NCI-H2171 treated with DMSO at 0.1 percent for 48 hours (cell line): ENCODE measurements at regions not wholly inside any gene's neighbourhood (a gene's known extent, or its start where the extent isn't known, plus 50 kb on each side); places are given as distances from the start of the nearest gene placed in this dataset.
A peak's percentile ranks its signal among the peaks of the same experiment; 100 is the strongest.
"Not testable (repeated sequence)": the region's sequence is repeated elsewhere in the genome, so short reads cannot be mapped to it uniquely, and the experiment has no call there.

Experiments used
- DNase-seq: peaks from one replicate; lab custom pipeline; 2025; lab: John Stamatoyannopoulos, UW

DNA sequence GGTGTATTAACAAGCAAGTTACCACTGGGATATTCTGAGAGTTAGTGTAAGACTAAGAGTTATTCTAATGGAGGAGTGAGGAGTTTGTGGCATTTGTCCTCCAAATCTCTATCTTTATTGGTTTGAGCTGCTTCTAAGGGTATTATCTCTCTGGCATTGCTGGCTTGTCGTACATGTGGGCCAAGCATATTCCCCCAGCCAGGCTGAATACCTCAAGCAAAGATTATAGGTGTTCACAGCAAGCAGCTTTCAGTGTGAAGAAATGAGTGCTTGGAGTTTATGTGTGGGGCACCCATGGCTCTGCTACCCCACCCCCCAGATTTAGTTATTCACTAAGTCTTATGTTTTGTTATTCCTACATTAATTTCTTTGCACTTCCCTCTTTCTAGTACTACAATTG is 193.6 kb upstream of the FANCL start:
- no peak for DNase-seq

DNA sequence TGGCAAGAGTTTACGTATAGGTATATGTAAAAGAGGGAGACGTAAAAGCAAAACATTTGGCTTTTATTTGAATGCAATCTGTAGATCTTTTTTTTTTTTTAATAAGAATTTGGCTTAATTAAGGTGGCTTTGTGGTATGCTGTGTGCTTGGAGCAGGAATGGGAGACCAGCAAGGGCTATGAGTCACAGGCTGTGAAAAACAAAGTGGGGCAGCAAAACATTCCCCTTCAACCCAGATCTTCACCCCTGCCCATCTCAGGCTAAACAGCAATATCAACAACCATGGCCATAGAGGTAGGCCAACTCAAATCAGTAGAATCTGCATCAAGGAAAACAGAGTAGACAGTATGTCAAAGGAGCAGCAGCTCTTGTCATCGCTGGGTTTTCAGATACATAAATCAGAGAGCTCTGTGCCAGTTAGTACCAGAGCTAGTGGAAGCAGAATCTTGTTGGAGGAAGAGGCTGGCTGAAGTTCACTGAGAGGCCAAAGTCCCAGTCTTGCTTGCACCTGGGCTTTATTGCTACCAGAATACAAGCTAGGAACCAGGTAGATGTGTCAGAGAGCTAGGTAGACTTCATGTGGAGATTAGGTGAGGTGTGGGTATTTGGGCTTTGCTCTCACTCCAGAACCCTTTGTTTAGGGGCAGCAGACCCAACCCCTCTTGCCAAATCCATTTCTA is 191.5 kb upstream of the FANCL start:
- no peak for DNase-seq

DNA sequence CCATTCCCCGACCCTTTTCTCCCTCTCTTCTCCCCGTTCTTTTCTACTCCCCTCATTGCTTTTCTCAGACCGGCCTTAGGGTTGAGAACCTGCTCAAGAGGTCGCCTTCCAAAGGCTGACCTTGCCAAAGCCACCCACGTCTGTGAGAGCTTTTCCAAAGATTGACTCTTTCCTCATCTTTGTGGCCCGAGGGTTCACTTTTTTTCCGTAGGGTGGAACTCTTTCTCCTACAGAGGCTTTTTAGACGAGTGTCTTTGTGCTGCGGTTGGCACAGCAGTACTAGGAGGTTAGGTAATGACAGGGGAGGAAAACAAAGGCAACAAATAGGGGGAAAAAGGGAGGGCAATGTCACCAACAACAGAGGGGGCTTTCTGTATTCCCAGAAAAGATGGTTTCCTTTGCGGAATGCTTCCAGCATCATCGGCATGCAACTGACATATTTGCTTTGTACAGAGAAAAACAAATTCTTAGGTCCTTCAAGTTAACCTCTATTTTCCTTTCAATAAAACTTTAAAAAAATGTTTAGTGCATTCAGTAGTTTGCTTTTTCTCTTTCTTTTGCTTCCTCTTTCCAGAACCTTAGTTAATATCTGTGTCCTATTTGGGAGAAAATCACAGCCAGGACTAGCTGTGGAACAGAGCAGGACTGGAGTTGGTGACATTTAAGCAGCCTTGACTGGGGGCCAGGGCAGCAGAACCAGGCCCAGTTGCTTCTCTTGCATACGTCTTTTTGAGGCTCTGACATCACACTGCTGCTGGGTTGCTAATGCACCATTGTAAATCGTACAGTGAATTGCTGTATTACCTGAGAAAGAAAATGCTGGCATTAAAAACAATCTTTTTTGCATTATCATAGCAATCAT is 188.1 kb upstream of the FANCL start:
- no peak for DNase-seq

- DNase-seq, result peak; percentile 65
Observed at GRCh38 chr2:58428096-58429013, 187.2 kb upstream of the FANCL start.

DNA sequence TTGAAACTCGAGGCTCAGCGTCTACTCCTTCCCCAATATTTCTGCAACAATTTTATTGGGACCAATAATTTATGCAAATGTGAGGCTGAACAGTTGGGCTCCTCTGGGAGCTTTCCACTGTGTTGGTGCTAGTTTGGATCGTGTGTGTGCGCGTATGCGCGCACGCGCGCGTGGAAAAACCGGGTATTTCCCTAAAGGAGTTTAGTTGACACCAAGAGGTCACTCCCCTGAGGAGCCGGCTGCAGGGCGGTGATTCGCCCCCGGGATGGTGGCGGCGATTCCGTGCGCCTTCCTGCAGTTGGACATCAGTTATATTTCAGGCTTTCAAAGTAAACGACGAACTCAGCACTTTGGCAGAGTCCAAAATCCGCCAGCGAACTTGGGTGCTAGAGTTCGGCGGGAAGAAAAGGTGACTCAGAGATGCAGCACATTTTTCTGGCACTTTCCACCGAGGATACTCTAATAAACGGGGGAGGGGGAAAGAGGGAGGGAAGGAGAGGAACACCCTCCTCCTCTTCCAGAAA is 186.5 kb upstream of the FANCL start:
- DNase-seq, result peak; percentile 55

DNA sequence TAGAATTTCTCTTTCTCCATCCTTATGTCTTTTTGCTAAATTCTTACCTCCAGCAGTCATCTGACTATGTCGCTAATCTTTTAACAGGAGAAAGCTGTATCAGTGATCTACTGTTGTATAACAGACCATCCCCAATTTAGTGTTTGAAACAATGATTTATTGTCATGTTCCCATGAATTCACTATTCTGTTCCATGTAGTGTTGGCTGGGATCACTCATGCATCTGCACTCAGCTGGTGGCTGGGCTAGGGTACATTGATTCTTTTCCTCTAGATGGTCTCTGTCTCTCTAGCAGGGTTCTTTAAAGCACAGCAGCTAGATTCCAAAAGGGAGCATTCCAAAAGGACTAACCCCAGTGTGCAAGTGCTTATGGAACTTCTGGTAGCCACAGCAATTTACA is 184.2 kb upstream of the FANCL start:
- DNase-seq, result no peak

DNA sequence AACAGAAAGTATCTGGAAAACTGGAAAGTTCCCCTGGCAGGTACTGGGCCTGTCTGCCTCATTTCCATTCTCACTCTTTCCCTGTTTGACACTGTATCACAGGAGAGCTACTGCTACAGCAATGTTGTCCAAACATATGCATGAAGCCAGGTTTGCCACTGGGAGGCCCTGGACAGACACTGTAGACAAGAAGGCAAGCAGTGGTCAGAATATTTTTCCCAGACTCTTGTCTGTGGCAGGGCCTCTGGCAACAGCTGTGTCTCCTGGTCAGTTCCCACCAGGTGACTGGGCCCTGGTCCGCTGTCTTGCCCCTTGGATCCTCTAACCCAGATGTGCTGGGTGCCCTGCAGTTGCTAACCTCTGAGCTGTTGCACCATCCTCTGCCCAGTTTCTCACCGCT is 178.9 kb upstream of the FANCL start:
- no peak for DNase-seq

DNA sequence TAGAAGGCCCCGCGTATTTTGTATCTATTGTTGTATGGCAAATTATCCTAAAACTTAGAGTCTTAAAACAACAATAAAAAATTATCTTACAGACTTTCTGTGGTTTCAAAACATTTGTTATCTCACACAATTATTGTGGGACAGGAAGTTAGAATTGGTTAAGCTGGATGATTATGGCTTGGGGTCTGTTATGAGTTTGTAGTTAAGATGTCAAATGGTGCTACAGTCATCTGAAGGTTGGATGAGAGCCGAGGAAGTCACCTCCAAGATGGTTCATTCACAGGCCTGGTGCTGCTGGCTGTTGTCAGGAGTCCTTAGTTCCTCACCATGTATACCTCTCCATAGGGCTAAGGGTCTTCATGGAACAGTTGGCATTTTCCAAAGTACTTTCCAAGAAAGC is 175.6 kb upstream of the FANCL start:
- DNase-seq, result no peak

DNA sequence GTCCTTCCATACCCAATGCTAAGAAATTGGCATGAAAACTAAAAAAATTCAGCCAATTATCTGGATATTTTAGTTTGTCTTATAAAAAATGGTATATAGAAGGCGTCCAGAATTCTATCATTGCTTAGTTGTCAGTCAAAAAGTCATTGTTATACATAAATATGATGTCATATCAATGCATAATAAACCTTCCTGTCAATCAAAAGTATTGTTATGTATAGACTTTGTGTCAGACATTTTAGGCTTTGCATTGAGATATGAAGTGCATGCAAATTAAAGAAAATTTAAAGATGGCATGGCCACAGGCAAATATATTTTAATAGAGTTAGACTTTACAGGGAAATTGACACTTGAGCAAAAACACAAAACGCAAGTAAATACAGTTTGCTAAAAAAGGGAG is 173.4 kb upstream of the FANCL start:
- DNase-seq, result no peak

DNA sequence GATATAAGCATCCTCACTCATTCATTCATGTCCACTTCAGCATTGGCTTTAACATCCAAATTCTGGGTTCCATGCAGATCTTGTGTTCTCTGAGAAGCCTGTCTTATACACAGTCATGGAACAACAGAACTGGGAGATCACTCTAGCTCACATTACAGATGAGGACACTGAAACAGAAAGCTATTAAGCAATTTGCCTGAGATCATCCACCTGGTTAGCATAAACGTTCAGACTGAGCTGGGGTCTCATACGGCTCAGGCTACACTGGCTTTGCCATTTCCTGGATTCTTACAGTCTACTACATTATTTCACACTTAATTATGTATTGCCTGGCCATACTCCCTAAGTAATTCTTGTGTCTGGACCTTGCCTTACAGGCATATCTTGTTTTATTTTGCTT is 169.4 kb upstream of the FANCL start:
- DNase-seq, result no peak

DNA sequence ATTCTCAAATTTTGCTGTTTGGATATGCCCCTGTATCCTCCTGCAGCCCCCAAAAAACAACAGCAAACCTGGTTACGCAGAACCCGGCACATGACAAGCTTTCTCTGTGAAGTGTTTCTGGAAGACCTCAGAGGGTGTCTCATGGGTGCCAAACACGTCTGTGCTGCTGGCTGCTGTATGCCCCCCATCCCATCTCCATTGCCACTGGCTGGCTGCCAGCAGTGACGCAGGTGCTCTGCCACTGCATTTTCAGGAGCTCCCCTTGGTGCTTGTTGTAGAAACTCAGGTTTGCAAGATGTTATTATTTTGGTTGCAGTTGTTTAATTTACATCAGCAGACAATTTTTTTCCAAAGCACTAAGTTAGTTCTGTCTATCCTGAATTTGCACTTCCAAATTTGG is 166.4 kb upstream of the FANCL start:
- DNase-seq, result peak; percentile 51

DNA sequence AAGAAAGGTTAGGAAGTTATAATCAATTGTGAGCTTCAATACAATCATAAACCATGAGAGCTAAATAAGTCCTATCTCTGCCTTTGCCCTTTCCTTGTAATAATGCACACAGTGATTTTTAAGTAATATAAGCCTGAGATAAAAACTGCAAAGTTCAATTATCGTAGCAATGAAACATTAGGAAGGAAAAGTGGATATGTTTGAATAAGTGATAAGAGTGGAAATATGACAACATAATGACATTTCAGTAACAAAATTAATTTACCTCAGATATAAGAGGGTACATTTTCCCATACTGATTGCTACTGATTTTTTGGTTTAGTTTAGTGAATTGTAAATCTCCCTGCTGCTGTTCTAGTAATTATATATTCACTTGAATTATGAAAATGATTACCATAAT is 164.2 kb upstream of the FANCL start:
- DNase-seq, result no peak

DNA sequence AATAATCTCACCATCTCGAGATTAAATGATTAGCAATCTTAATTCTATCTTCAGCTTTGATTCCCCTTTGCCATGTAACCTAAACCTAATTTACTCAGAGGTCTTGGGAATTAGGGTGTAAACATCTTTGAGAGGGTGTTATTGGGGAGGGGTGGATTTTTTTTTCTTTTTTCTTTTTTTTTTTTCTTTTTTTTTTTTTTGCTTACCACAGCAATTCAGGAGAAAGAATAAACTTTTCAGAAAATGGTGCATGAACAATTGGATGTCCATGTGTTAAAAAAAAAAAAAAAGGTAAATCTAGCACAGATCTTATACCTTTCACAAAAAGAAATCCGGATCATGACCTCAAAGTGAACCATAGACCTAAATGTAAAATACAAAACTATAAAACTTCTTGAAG is 160.8 kb upstream of the FANCL start:
- DNase-seq, result no peak

DNA sequence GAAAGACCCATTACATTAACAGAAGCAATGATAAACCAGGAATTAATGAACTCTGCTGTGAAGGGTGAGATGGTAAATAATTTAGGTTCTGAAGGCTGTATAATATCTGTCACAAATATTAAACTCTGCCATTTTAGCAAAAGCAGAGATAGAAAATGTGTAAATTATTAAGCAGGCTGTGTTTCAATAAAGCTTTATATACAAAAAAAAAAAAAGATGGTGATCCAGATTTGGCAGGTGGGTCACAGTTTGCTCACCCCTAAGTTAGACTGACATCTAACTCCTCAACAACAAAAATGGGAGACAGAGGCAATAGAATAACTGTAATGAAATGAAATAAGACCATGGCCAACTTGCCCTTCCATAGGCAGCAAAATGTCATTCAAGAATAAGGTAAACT is 157.3 kb upstream of the FANCL start:
- DNase-seq, result no peak

GRCh38 chr2:58387701-58388100 is 146.6 kb upstream of the FANCL start:
- DNase-seq, result no peak

GRCh38 chr2:58386904-58387303 is 145.8 kb upstream of the FANCL start:
- not testable (repeated sequence) for DNase-seq

DNA sequence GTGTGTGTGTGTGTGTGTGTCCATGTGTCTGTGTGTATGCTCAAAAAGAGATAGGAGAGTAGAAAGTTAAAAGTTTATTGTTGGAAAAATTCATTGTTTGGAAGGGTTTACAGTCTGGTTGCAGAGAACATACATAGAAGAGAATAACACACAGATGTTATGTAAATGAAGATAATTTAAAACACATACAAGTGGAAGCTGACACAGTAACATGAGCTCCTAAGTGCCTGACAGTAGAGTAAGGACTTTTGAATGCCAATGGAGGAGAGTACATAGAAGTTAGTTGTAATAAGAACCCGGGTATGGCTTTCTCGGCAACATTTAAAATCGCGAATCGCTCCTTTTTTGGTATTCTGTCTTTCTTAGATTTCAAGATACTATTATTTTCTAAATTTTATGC is 137.0 kb upstream of the FANCL start:
- DNase-seq, result peak; percentile 11

DNA sequence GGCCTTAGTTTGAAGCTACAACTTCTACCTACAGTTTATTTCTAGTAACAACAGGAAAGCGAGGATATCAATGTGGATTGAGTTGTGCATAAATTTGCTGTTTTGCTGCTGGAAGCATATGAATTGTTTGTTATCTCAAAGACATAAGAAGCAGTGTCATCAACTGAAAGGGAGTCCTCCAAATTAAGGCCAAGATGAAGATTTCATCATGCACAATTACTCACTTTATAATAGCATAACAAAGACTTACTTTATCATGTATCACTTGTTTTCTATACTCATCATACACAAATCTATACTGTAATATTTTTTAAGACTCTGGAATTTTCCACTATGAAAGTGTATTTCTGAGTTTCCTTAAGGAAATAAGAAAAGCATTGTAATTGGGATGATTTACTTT is 136.1 kb upstream of the FANCL start:
- DNase-seq, result no peak

DNA sequence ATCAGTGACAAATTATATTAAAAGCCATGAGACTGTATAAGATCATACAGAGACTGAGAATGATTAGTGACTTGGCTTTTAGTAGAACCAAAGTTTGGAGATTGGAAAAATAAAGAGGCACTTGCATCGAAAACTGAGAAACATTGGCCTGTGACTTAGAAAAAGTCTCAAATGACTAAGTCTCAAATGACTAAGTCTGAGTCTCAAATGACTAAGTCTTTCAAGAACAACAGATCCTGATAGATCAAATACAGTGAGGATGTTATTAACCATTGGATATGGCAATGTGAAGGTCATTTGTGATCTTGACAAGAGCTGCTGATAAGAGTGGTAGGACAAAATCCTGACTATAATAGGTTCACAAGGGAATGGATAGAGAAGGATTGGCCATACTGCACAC is 135.5 kb upstream of the FANCL start:
- no peak for DNase-seq

- DNase-seq, result no peak
Observed at GRCh38 chr2:58369594-58369993, 128.5 kb upstream of the FANCL start.

- DNase-seq, result no peak
Observed at GRCh38 chr2:58364098-58364497, 123.0 kb upstream of the FANCL start.

- no peak for DNase-seq
Observed at GRCh38 chr2:58358026-58358425, 116.9 kb upstream of the FANCL start.
